ENCODE measurements at regions not wholly inside any gene's neighbourhood (a gene's known extent, or its start where the extent isn't known, plus 50 kb on each side); places are given as distances from the start of the nearest gene placed in this dataset.

DNA sequence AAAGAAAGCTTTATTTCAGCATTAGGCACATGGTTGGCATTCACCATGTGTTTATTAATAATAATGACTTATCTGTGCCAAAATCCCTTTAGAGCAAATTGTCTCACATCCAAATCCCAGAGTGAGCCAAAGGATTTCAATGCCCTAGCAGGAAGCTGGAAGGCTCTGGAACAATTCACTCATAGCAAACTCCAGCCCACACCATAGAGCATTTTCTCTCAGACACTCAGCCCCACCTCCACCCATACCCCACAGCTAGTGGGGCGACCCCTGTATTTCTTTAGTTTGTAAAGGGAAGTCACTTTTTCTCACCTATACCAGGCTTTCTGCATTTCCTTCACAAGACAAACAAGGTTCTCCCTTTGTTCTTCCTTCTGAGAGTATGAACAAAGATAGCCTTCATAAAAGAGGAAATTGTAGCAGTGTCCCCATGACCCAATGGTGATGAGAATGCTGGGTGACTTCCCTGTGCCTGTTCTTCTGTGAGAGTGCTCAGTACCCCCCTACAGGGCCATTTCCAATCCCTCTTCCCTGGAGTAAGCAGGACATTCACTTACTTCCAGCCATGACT, 100.1 kb upstream of the APCDD1 start:
- TF ChIP-seq EZH2 (IDR thresholded peaks at IDR 0.05; ENCODE audit: insufficient read depth, poor library complexity, severe bottlenecking) (no peak), EZH2phosphoT487 (IDR thresholded peaks at IDR 0.05; ENCODE audit: insufficient read depth, low read depth) (no peak)

Measured in GM23248 (cell line).